Neural cell (in vitro differentiated cells): ENCODE measurements at regions not wholly inside any gene's neighbourhood (a gene's known extent, or its start where the extent isn't known, plus 50 kb on each side); places are given as distances from the start of the nearest gene placed in this dataset.

Experiments
- H2AFZ ChIP-seq: fragments of 200-600, 300-800 bp; sonication (generic), shearing (Covaris generic); 2 replicates; pipeline ENCODE4 v1.6.0; 2014; ENCODE audit warnings: low read depth, mild to moderate bottlenecking, antibody characterized with exemption, low read length, moderate library complexity
- H3F3A ChIP-seq: fragments of 200-600 bp; shearing (Covaris generic); 2 replicates; pipeline ENCODE4 v1.6.1; 2016; ENCODE audit warnings: mild to moderate bottlenecking, moderate library complexity, mixed read lengths, antibody characterized with exemption, low read length; ENCODE audit not compliant: insufficient read depth, poor library complexity, severe bottlenecking
- H3K27ac ChIP-seq: fragments of 200-600, 300-800 bp; sonication (generic), shearing (Covaris generic); 2 replicates; pipeline ENCODE4 v1.5.1; 2014; ENCODE audit warnings: mild to moderate bottlenecking, low read length, moderate library complexity
- H3K27me3 ChIP-seq: fragments of 300-800, 200-600 bp; sonication (generic), shearing (Covaris generic); 2 replicates; pipeline ENCODE4 v1.6.0; 2014; ENCODE audit warnings: mild to moderate bottlenecking, low read depth, low read length, moderate library complexity; ENCODE audit not compliant: insufficient read depth
- H3K36me3 ChIP-seq: fragments of 300-800, 200-600 bp; sonication (generic), shearing (Covaris generic); 2 replicates; pipeline ENCODE4 v1.5.1; 2014; ENCODE audit warnings: mild to moderate bottlenecking, antibody characterized with exemption, low read length, moderate library complexity; ENCODE audit not compliant: insufficient read depth
- H3K4me2 ChIP-seq: fragments of 300-800, 200-600 bp; sonication (generic), shearing (Covaris generic); 2 replicates; pipeline ENCODE4 v1.6.0; 2014; ENCODE audit warnings: mild to moderate bottlenecking, low read length
- H3K4me3 ChIP-seq: fragments of 300-800, 200-600 bp; sonication (generic), shearing (Covaris generic); 2 replicates; pipeline ENCODE4 v1.5.1; 2014; ENCODE audit warnings: mild to moderate bottlenecking, low read length, moderate library complexity
- H3K79me2 ChIP-seq: fragments of 200-600 bp; shearing (Covaris generic); replicated peaks from 2 replicates; pipeline ENCODE4 v1.6.0; 2014; ENCODE audit warnings: mild to moderate bottlenecking, low read length, moderate library complexity; ENCODE audit not compliant: insufficient read depth
- H3K9ac ChIP-seq: fragments of 300-800, 200-600 bp; sonication (generic), shearing (Covaris generic); 2 replicates; pipeline ENCODE4 v1.6.1; 2016; ENCODE audit warnings: mild to moderate bottlenecking, low read length, mixed read lengths
- H3K9me2 ChIP-seq: fragments of 200-600 bp; shearing (Covaris generic); 2 replicates; pipeline ENCODE4 v1.6.1; 2016; ENCODE audit warnings: mild to moderate bottlenecking, low read length, mixed read lengths; ENCODE audit not compliant: insufficient read depth
- H3K9me3 ChIP-seq: fragments of 200-600, 300-800 bp; sonication (generic), shearing (Covaris generic); 2 replicates; pipeline ENCODE4 v1.6.1; 2016; ENCODE audit warnings: mild to moderate bottlenecking, mixed run types, low read length, moderate library complexity, mixed read lengths
- H4K20me1 ChIP-seq: fragments of 200-600 bp; shearing (Covaris generic); 2 replicates; pipeline ENCODE4 v1.6.1; 2016; ENCODE audit warnings: mild to moderate bottlenecking, mixed run types; ENCODE audit not compliant: insufficient read depth
- EP300 ChIP-seq: fragments of 450-650 bp; conservative IDR thresholded peaks from 2 replicates; pipeline ENCODE4 v1.6.1; 2014; ENCODE audit warnings: antibody characterized with exemption, mild to moderate bottlenecking, moderate library complexity; ENCODE audit not compliant: poor library complexity, severe bottlenecking
- EZH2 ChIP-seq: fragments of 200-600, 300-800 bp; shearing (Covaris generic), sonication (generic); IDR thresholded peaks from 2 replicates; pipeline ENCODE4 v1.6.1; 2014; ENCODE audit warnings: antibody characterized with exemption, low read length, borderline replicate concordance, mild to moderate bottlenecking; ENCODE audit not compliant: insufficient read depth, poor library complexity, severe bottlenecking
- MXI1 ChIP-seq: fragments of 450-650 bp; conservative IDR thresholded peaks from 2 replicates; pipeline ENCODE4 v1.6.1; 2014; ENCODE audit warnings: antibody characterized with exemption, mild to moderate bottlenecking; ENCODE audit not compliant: poor library complexity, severe bottlenecking
- POLR2AphosphoS5 ChIP-seq: IDR thresholded peaks from 2 replicates; pipeline ENCODE4 v1.6.1; 2012
- RAD21 ChIP-seq: fragments of 450-650 bp; conservative IDR thresholded peaks from 2 replicates; pipeline ENCODE4 v1.6.1; 2014; ENCODE audit warnings: antibody characterized with exemption, mild to moderate bottlenecking, moderate library complexity
- SMC3 ChIP-seq: fragments of 450-650 bp; conservative IDR thresholded peaks from 2 replicates; pipeline ENCODE4 v1.6.1; 2014; ENCODE audit warnings: antibody characterized with exemption, mild to moderate bottlenecking, moderate library complexity; ENCODE audit not compliant: poor library complexity
- TAF1 ChIP-seq: IDR thresholded peaks from 2 replicates; pipeline ENCODE4 v1.6.1; 2012; ENCODE audit warnings: low read depth
- TF ChIP-seq, protein P1 (sequence below): fragments of 450-650 bp; IDR thresholded peaks from 2 replicates; pipeline ENCODE4 v1.5.1; 2014; ENCODE audit warnings: antibody characterized with exemption, mild to moderate bottlenecking, moderate library complexity; ENCODE audit not compliant: poor library complexity, severe bottlenecking
- TF ChIP-seq, protein P2 (sequence below): IDR thresholded peaks from 2 replicates; pipeline ENCODE4 v1.6.1; 2012; ENCODE audit warnings: borderline replicate concordance

DNA sequence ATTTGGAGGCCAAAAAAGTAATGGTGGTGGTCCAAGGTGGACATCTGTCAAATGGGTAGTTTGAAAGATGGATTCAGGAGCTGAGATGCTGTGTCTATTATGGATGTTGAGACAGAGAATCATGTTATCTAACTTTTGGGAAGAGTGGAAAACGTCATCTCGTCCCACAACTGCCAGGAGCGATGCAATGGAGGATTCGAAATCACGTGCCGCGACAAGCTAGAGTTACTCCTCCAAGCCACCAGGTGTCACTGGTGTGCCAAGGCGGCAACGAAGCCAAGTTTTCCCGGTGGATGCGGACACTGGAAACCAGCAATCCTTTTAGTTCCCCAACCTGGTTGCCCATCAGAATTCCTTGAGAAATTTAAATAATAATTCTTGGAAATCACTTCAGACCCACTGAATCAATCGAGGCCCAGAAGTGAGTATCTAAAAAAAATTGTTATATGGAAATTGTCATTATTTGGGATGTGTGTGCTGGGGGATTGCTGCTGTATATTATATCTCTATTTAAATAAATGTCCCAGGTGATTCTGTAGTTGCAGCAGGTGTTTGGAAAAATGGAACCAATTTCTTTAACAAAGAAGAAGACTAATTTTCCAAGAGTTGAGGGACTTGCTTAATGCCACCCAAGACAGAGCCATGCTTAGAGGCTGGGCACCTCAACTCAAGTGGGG lies 206.1 kb downstream of the HAPSTR1 start:
- Histone ChIP-seq H3K9me2 (no peaks in the 10 kb centered on the region), H3F3A (no peaks in the 10 kb centered on the region), H3K27me3 (no peaks in the 10 kb centered on the region), H2AFZ (no peak overlapping the region), H3K9ac (no peak overlapping the region), H3K9me3 (no peaks in the 10 kb centered on the region), H3K27ac (no peak overlapping the region), H4K20me1 (no peaks in the 10 kb centered on the region), H3K4me2 (no peak overlapping the region), H3K36me3 (no peaks in the 10 kb centered on the region), H3K4me3 (no peak overlapping the region), H3K79me2 (no peaks in the 10 kb centered on the region)
- TF ChIP-seq RAD21 (peak; percentile 61), SMC3 (peak; percentile 68), TAF1 (no peak)
- TF ChIP-seq, protein P1, sequence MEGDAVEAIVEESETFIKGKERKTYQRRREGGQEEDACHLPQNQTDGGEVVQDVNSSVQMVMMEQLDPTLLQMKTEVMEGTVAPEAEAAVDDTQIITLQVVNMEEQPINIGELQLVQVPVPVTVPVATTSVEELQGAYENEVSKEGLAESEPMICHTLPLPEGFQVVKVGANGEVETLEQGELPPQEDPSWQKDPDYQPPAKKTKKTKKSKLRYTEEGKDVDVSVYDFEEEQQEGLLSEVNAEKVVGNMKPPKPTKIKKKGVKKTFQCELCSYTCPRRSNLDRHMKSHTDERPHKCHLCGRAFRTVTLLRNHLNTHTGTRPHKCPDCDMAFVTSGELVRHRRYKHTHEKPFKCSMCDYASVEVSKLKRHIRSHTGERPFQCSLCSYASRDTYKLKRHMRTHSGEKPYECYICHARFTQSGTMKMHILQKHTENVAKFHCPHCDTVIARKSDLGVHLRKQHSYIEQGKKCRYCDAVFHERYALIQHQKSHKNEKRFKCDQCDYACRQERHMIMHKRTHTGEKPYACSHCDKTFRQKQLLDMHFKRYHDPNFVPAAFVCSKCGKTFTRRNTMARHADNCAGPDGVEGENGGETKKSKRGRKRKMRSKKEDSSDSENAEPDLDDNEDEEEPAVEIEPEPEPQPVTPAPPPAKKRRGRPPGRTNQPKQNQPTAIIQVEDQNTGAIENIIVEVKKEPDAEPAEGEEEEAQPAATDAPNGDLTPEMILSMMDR, result peak; percentile 53

DNA sequence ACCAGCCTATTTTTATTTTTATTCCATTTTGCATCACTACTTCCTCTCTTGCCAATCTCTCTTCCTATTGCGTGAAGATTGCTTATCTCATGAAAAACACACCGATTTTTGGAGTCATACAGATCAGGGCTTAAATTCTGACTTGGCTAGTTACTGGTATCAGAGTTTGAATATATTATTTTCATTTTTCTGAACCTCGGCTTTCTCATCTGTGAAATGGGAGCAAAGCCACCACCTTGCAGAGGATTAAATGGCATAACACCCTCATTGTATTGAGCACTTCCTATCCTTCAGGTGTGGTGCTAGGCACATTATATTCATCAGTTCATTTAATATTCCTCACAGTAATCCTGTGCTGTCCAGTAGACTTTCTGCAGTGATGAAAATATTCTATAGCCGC lies 208.8 kb downstream of the HAPSTR1 start:
- no peak overlapping the region for H2AFZ ChIP-seq
- H3K9me3 ChIP-seq, result no peaks in the 10 kb centered on the region
- H3K27ac ChIP-seq, result no peak overlapping the region
- no peaks in the 10 kb centered on the region for H3K79me2 ChIP-seq
- H3K36me3 ChIP-seq, result no peaks in the 10 kb centered on the region
- no peaks in the 10 kb centered on the region for H3K9me2 ChIP-seq
- H3K9ac ChIP-seq, result no peak overlapping the region
- no peak overlapping the region for H3K4me3 ChIP-seq
- H3K27me3 ChIP-seq, result no peaks in the 10 kb centered on the region
- H3K4me2 ChIP-seq, result no peak overlapping the region
- H3F3A ChIP-seq, result no peaks in the 10 kb centered on the region
- H4K20me1 ChIP-seq, result no peaks in the 10 kb centered on the region
- TF ChIP-seq EP300 (no peak), POLR2AphosphoS5 (no peak), TAF1 (no peak), EZH2 (no peak), MXI1 (no peak), RAD21 (no peak), SMC3 (no peak)
- TF ChIP-seq, protein P2, sequence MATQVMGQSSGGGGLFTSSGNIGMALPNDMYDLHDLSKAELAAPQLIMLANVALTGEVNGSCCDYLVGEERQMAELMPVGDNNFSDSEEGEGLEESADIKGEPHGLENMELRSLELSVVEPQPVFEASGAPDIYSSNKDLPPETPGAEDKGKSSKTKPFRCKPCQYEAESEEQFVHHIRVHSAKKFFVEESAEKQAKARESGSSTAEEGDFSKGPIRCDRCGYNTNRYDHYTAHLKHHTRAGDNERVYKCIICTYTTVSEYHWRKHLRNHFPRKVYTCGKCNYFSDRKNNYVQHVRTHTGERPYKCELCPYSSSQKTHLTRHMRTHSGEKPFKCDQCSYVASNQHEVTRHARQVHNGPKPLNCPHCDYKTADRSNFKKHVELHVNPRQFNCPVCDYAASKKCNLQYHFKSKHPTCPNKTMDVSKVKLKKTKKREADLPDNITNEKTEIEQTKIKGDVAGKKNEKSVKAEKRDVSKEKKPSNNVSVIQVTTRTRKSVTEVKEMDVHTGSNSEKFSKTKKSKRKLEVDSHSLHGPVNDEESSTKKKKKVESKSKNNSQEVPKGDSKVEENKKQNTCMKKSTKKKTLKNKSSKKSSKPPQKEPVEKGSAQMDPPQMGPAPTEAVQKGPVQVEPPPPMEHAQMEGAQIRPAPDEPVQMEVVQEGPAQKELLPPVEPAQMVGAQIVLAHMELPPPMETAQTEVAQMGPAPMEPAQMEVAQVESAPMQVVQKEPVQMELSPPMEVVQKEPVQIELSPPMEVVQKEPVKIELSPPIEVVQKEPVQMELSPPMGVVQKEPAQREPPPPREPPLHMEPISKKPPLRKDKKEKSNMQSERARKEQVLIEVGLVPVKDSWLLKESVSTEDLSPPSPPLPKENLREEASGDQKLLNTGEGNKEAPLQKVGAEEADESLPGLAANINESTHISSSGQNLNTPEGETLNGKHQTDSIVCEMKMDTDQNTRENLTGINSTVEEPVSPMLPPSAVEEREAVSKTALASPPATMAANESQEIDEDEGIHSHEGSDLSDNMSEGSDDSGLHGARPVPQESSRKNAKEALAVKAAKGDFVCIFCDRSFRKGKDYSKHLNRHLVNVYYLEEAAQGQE, result no peak
- TF ChIP-seq, protein P1, result no peak
